Loucy (cell line): ENCODE measurements at regions not wholly inside any gene's neighbourhood (a gene's known extent, or its start where the extent isn't known, plus 50 kb on each side); places are given as distances from the start of the nearest gene placed in this dataset.

Experiments used
- H2AFZ ChIP-seq: fragments of 200-600 bp; sonication (generic); 2 replicates; pipeline ENCODE4 v1.6.0; 2016; ENCODE audit warnings: antibody characterized with exemption, mild to moderate bottlenecking, low read length, moderate library complexity
- H3F3A ChIP-seq: fragments of 200-600 bp; 2 replicates; pipeline ENCODE4 v1.6.0; 2016; ENCODE audit warnings: antibody characterized with exemption, low read depth, mild to moderate bottlenecking
- H3K27me3 ChIP-seq: fragments of 200-600 bp; sonication (generic); 2 replicates; pipeline ENCODE4 v1.6.1; 2014; ENCODE audit warnings: low read length, mild to moderate bottlenecking; ENCODE audit not compliant: insufficient read depth, poor library complexity, severe bottlenecking
- H3K36me3 ChIP-seq: fragments of 200-600 bp; sonication (generic); 2 replicates; pipeline ENCODE4 v1.6.1; 2016; ENCODE audit warnings: low read length; ENCODE audit not compliant: insufficient read depth
- H3K4me1 ChIP-seq: fragments of 200-600 bp; sonication (generic); 2 replicates; pipeline ENCODE4 v1.5.1; 2014; ENCODE audit warnings: low read length, mild to moderate bottlenecking; ENCODE audit not compliant: insufficient read depth, poor library complexity, severe bottlenecking
- H3K4me2 ChIP-seq: fragments of 200-600 bp; sonication (generic); 2 replicates; pipeline ENCODE4 v1.6.0; 2014; ENCODE audit warnings: antibody characterized with exemption, low read length, low read depth, mild to moderate bottlenecking; ENCODE audit not compliant: poor library complexity, severe bottlenecking
- H3K4me3 ChIP-seq: fragments of 200-600 bp; sonication (generic); 2 replicates; pipeline ENCODE4 v1.5.1; 2014; ENCODE audit warnings: low read length, mild to moderate bottlenecking, mixed read lengths; ENCODE audit not compliant: poor library complexity, severe bottlenecking
- H3K79me2 ChIP-seq: fragments of 200-600 bp; sonication (generic); 2 replicates; pipeline ENCODE4 v1.6.1; 2014; ENCODE audit warnings: low read length; ENCODE audit not compliant: insufficient read depth
- H3K9ac ChIP-seq: fragments of 200-600 bp; sonication (generic); 2 replicates; pipeline ENCODE4 v1.6.0; 2014; ENCODE audit warnings: mild to moderate bottlenecking, low read depth, low read length, moderate library complexity; ENCODE audit not compliant: poor library complexity, severe bottlenecking
- H3K9me2 ChIP-seq: fragments of 200-600 bp; sonication (generic); replicated peaks from 2 replicates; pipeline ENCODE4 v1.6.1; 2016; ENCODE audit warnings: low read depth, low read length, mixed read lengths
- H3K9me3 ChIP-seq: fragments of 200-600 bp; sonication (generic); 2 replicates; pipeline ENCODE4 v1.6.1; 2014; ENCODE audit warnings: mild to moderate bottlenecking, antibody characterized with exemption, low read length, low read depth; ENCODE audit not compliant: insufficient read depth
- H4K20me1 ChIP-seq: fragments of 200-600 bp; sonication (generic); 2 replicates; pipeline ENCODE4 v1.6.0; 2014; ENCODE audit warnings: antibody characterized with exemption, low read length, mild to moderate bottlenecking; ENCODE audit not compliant: insufficient read depth, poor library complexity, severe bottlenecking
- CTCF ChIP-seq: fragments of 200-600 bp; sonication (generic); conservative IDR thresholded peaks from 2 replicates; pipeline ENCODE4 v1.5.1; 2014; ENCODE audit warnings: mild to moderate bottlenecking, antibody characterized with exemption, low read length
- EZH2phosphoT487 ChIP-seq: fragments of 200-600 bp; IDR thresholded peaks from 2 replicates; pipeline ENCODE4 v1.6.1; 2018; ENCODE audit warnings: antibody characterized with exemption, mild to moderate bottlenecking, moderate library complexity, borderline replicate concordance

- Histone ChIP-seq H3K4me1 (peaks cover 4% of the 10 kb centered on the region), H3K27me3 (no peaks in the 10 kb centered on the region), H2AFZ (no peak overlapping the region), H3F3A (no peaks in the 10 kb centered on the region), H3K79me2 (no peaks in the 10 kb centered on the region), H3K4me3 (no peak overlapping the region), H4K20me1 (no peaks in the 10 kb centered on the region), H3K36me3 (no peaks in the 10 kb centered on the region), H3K9me2 (no peaks in the 10 kb centered on the region), H3K4me2 (no peak overlapping the region), H3K9me3 (no peaks in the 10 kb centered on the region), H3K9ac (no peak overlapping the region)
- no peak for TF ChIP-seq CTCF
- no peak for TF ChIP-seq EZH2phosphoT487
Observed at GRCh38 chr13:105450784-105451183, 1084.7 kb downstream of the EFNB2 start.

GRCh38 chr13:105448811-105449210 lies 1086.7 kb downstream of the EFNB2 start:
- H3K9ac ChIP-seq: no peak overlapping the region
- H3K4me2 ChIP-seq: no peak overlapping the region
- H3K9me2 ChIP-seq: no peaks in the 10 kb centered on the region
- H2AFZ ChIP-seq: no peak overlapping the region
- H3K79me2 ChIP-seq: no peaks in the 10 kb centered on the region
- H3K36me3 ChIP-seq: no peaks in the 10 kb centered on the region
- no peaks in the 10 kb centered on the region for H3K27me3 ChIP-seq
- peaks cover 4% of the 10 kb centered on the region for H3K4me1 ChIP-seq
- H3K9me3 ChIP-seq: no peaks in the 10 kb centered on the region
- H3F3A ChIP-seq: no peaks in the 10 kb centered on the region
- no peak overlapping the region for H3K4me3 ChIP-seq
- TF ChIP-seq EZH2phosphoT487 (no peak), CTCF (peak; percentile 14; the same call in 1 of the 2 replicates)
- no peaks in the 10 kb centered on the region for H4K20me1 ChIP-seq

GRCh38 chr13:105446197-105446596 lies 1089.3 kb downstream of the EFNB2 start:
- TF ChIP-seq CTCF: no peak
- H4K20me1 ChIP-seq: no peaks in the 10 kb centered on the region
- H3K9ac ChIP-seq: peak overlapping the region; percentile 4
- H3K79me2 ChIP-seq: no peaks in the 10 kb centered on the region
- peak overlapping the region; percentile 85 for H2AFZ ChIP-seq
- no peaks in the 10 kb centered on the region for H3K9me3 ChIP-seq
- H3K4me2 ChIP-seq: peak overlapping the region; percentile 59
- H3F3A ChIP-seq: no peaks in the 10 kb centered on the region
- peaks cover 4% of the 10 kb centered on the region for H3K4me1 ChIP-seq
- H3K9me2 ChIP-seq: no peaks in the 10 kb centered on the region
- H3K36me3 ChIP-seq: no peaks in the 10 kb centered on the region
- H3K4me3 ChIP-seq: no peak overlapping the region
- H3K27me3 ChIP-seq: no peaks in the 10 kb centered on the region
